Neutrophil (primary cell): ENCODE measurements at regions not wholly inside any gene's neighbourhood (a gene's known extent, or its start where the extent isn't known, plus 50 kb on each side); places are given as distances from the start of the nearest gene placed in this dataset.

Experiments
- H3K27ac ChIP-seq: fragments of 200-600 bp; sonication (generic); 2 replicates; pipeline ENCODE4 v1.5.1; 2016; ENCODE audit warnings: mild to moderate bottlenecking, moderate library complexity
- H3K27me3 ChIP-seq: fragments of 200-600 bp; sonication (generic); 2 replicates; pipeline ENCODE4 v1.6.0; 2016; ENCODE audit warnings: mild to moderate bottlenecking
- H3K36me3 ChIP-seq: fragments of 200-600 bp; sonication (generic); 2 replicates; pipeline ENCODE4 v1.5.1; 2017
- H3K4me1 ChIP-seq, 2 experiments: fragments of 200-600 bp in 1 of 2; sonication (generic) in 1 of 2; 1 replicate in 1 of 2; 2 replicates in 1 of 2; pipeline versions ENCODE4 v1.5.1 to v1.6.1; 2013 to 2016; ENCODE audit warnings: low read depth in 1 of 2, low read length in 1 of 2, mild to moderate bottlenecking in 1 of 2, moderate library complexity in 1 of 2; ENCODE audit not compliant: control insufficient read depth in 1 of 2, insufficient read depth in 1 of 2
- H3K4me3 ChIP-seq, 2 experiments: fragments of 200-600 bp in 1 of 2; sonication (generic) in 1 of 2; 1 replicate in 1 of 2; 2 replicates in 1 of 2; pipeline ENCODE4 v1.5.1; 2013 to 2016; ENCODE audit warnings: low read depth in 1 of 2, low read length in 1 of 2, mild to moderate bottlenecking in 1 of 2, moderate library complexity in 1 of 2
- H3K9me3 ChIP-seq: fragments of 200-600 bp; sonication (generic); 2 replicates; pipeline ENCODE4 v1.5.1; 2016
- CTCF ChIP-seq: fragments of 200-600 bp; sonication (generic); IDR thresholded peaks from 2 replicates; pipeline ENCODE4 v1.5.1; 2016; ENCODE audit warnings: antibody characterized with exemption

GRCh38 chr5:165375201-165375600, 1869.8 kb downstream of the MAT2B start:
- Histone ChIP-seq H3K4me3 (no peak overlapping the region), H3K36me3 (no peaks in the 10 kb centered on the region), H3K4me1 (no peaks in the 10 kb centered on the region), H3K9me3 (no peaks in the 10 kb centered on the region), H3K27me3 (no peaks in the 10 kb centered on the region), H3K27ac (no peak overlapping the region)
- TF ChIP-seq CTCF: no peak

- H3K9me3 ChIP-seq: no peaks in the 10 kb centered on the region
- no peaks in the 10 kb centered on the region for H3K27me3 ChIP-seq
- TF ChIP-seq CTCF: no peak
- H3K4me1 ChIP-seq: peaks cover 0 to 9% of the 10 kb centered on the region in 2 experiments
- H3K4me3 ChIP-seq: no peak overlapping the region
- H3K27ac ChIP-seq: peak overlapping the region; percentile 53
- no peaks in the 10 kb centered on the region for H3K36me3 ChIP-seq
Measured at GRCh38 chr5:165393839-165394238, 1888.4 kb downstream of the MAT2B start.

GRCh38 chr5:165397516-165397915, 1892.1 kb downstream of the MAT2B start:
- H3K4me3 ChIP-seq: no peak overlapping the region
- no peaks in the 10 kb centered on the region for H3K27me3 ChIP-seq
- no peak overlapping the region for H3K27ac ChIP-seq
- no peaks in the 10 kb centered on the region for H3K9me3 ChIP-seq
- no peaks in the 10 kb centered on the region for H3K36me3 ChIP-seq
- no peak for TF ChIP-seq CTCF
- H3K4me1 ChIP-seq: peaks cover 0 to 9% of the 10 kb centered on the region in 2 experiments

- Histone ChIP-seq H3K9me3 (no peaks in the 10 kb centered on the region), H3K4me1 (peaks cover 0 to 3% of the 10 kb centered on the region in 2 experiments), H3K27me3 (no peaks in the 10 kb centered on the region), H3K27ac (no peak overlapping the region), H3K36me3 (no peaks in the 10 kb centered on the region), H3K4me3 (no peak overlapping the region)
- TF ChIP-seq CTCF: no peak
Measured at GRCh38 chr5:165400086-165400485, 1894.7 kb downstream of the MAT2B start.

- Histone ChIP-seq H3K4me3 (no peak overlapping the region), H3K27ac (peak overlapping the region; percentile 31), H3K4me1 (peaks cover 0 to 16% of the 10 kb centered on the region in 2 experiments), H3K9me3 (peaks cover 4% of the 10 kb centered on the region), H3K27me3 (no peaks in the 10 kb centered on the region), H3K36me3 (no peaks in the 10 kb centered on the region)
- no peak for TF ChIP-seq CTCF
Measured at GRCh38 chr5:165404917-165405316, 1899.5 kb downstream of the MAT2B start.

GRCh38 chr5:165405340-165405739, 1899.9 kb downstream of the MAT2B start:
- peak overlapping the region; percentile 31 for H3K27ac ChIP-seq
- no peaks in the 10 kb centered on the region for H3K27me3 ChIP-seq
- H3K4me1 ChIP-seq: peaks cover 0 to 20% of the 10 kb centered on the region in 2 experiments
- peaks cover 4% of the 10 kb centered on the region for H3K9me3 ChIP-seq
- no peaks in the 10 kb centered on the region for H3K36me3 ChIP-seq
- H3K4me3 ChIP-seq: no peak overlapping the region
- TF ChIP-seq CTCF: no peak
